ENCODE measurements at regions not wholly inside any gene's neighbourhood (a gene's known extent, or its start where the extent isn't known, plus 50 kb on each side); places are given as distances from the start of the nearest gene placed in this dataset.
"Not testable (repeated sequence)": the region's sequence is repeated elsewhere in the genome, so short reads cannot be mapped to it uniquely, and the experiment has no call there.

DNA sequence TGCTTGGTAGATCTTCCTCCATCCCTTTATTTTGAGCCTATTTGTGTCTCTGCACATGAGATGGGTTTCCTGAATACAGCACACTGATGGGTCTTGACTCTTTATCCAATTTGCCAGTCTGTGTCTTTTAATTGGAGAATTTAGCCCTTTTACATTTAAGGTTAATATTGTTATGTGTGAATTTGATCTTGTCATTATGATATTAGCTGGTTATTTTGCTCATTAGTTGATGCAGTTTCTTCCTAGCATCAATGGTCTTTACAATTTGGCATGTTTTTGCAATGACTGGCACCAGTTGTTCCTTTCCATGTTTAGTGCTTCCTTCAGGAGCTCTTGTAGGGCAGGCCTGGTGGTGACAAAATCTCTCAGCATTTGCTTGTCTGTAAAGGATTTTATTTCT, 72.4 kb downstream of the HNRNPD start:
- DNase-seq (ENCODE audit: low read depth in 2 of 2), result not testable (repeated sequence)

DNA sequence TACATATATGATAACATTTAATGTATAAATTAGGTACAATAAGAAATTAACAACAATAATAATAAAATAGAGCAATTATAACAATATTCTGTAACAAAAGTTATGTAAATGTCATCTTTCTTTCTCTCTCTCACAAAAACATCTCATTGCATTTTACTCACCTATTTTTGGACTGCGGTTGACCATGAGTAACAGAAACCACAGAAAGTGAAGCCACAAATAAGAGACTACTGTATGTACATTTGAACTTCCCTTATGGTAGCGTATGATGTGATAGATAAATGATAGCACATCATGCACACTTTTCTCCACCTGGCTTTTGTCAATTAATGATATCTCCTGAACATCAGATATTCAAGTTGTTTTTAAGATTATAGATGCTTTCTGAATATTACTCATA, 80.5 kb downstream of the HNRNPD start:
- DNase-seq (ENCODE audit: low read depth in 2 of 2), result no peak

DNA sequence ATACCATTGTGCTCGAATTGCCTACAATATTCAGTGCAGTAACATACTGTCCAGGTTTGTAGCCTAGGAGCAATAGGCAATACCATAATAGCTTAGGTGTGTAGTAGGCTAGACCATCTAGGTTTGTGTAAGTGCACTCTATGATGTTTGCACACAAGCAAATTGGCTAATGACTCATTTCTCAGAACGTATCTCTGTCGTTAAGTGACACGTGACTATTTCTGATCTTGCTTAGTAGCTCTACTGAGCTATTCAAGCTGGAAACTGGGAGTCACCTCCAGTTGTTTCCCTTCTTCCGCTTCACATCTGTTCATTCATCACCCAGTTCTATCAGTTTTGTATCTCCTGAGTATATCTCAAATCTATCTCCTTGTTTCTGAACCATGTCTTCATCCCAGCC, 86.1 kb downstream of the HNRNPD start:
- no peak for DNase-seq (ENCODE audit: low read depth in 2 of 2)

DNA sequence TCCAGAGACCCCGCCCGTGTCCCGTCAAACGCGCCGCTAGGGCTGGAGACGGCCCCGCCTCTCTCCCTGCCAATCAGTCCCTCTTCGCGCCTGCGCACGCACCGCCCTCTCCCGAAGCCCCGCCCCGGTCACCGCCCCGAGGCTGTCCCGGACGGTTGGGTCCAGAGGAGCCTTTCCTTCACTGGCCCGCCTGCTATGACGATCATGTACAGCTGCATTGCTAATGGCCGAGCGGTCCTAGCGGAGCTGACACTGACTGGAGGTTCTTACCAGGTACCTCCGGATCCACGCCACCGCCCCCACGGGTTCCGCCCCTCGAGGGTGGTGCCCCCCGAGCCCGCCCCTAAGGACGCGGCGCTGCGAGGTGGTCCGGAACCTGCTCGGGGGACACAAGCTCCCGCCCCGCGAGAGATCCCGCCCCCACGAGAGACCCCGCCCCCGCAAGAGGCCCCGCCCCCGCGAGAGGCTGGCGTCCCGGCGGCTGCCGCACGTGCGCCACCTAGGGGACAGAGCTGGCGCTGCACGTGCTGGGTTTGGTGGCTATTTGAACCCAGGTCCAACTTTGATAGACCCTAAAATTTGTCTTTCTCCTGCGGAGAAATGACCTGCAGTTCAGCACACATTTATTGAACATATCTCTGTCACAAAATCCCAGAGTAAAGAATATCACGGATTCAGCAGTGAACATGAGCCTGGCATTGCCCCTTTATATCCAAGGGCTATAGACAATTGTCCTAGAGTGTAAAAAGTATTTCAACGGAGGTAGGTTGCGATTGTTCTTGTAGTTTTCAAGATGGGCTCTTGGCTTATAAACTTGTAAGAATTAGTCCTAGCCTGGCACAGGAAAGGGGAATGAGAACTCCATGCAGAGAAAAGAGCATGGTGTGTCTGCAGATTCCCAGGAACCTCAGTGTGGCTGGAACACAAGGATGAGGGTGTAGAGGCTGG, 88.7 kb downstream of the HNRNPD start:
- DNase-seq (ENCODE audit: low read depth in 2 of 2), result peak; percentile 97 to 98

DNA sequence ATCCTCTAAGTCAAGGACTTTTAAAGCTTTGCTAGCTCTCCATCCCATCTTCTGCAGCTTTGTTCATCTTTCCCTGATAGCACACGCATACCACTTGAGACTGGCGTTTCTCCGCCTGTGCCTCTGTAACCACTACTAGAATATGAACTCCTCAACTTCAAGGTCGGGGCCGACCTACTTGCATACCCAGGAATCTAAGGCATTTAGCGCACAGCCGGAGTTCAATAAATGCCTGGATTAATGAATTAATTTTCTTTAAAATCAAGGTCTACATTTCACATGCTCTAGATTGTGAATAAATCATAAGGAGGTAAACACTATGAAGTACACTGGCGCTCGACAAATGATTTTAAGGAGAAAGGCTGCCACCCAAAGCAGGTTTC, 89.3 kb downstream of the HNRNPD start:
- no peak for DNase-seq (ENCODE audit: low read depth in 2 of 2)

DNA sequence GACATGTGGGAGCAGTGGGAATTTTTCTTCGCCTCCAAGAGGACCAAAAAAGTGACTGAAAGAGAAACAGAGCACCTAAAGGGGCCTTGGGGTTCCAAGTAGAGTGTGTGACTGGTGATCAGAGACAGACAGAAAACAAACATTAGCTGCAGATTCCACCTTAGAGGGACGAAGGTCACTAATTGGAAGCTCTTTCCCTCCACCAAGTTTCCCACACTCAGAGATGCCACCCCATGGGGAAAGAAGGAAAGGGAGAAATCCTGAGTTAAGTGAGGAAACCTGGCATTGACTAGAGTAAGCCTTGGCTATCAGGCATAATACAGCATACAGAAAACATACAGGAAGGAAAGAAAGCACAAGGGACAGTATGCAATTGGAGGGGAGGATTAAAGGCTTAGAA, 90.9 kb downstream of the HNRNPD start:
- no peak for DNase-seq (ENCODE audit: low read depth in 2 of 2)

DNA sequence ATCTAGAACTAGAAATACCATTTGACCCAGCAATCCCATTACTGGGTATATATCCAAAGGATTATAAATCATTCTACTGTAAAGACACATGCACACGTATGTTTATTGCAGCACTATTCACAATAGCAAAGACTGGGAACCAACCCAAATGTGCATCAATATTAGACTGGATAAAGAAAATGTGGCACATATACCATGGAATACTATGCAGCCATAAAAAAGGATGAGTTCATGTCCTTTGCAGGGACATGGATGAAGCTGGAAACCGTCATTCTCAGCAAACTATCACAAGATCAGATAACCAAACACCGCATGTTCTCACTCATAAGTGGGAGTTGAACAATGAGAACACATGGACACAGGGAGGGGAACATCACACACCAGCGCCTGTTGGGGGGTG, 94.2 kb downstream of the HNRNPD start:
- DNase-seq (ENCODE audit: low read depth in 2 of 2), result not testable (repeated sequence)

DNA sequence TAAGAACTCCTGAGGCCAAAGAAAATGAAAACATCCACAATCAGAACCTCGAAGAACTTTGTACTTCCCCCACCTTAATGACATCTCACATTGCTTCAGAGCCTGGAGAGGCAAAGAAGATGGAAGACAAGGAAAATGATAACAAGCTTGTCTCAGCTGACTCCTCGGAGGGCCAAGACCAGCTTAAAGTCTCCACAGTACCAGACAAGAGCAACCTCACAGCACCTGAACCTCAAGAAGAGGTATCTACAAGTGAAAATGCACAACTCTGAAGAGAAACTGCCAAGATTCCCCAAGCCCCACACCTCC, 97.5 kb downstream of the HNRNPD start:
- DNase-seq (ENCODE audit: low read depth in 2 of 2), result no peak

DNA sequence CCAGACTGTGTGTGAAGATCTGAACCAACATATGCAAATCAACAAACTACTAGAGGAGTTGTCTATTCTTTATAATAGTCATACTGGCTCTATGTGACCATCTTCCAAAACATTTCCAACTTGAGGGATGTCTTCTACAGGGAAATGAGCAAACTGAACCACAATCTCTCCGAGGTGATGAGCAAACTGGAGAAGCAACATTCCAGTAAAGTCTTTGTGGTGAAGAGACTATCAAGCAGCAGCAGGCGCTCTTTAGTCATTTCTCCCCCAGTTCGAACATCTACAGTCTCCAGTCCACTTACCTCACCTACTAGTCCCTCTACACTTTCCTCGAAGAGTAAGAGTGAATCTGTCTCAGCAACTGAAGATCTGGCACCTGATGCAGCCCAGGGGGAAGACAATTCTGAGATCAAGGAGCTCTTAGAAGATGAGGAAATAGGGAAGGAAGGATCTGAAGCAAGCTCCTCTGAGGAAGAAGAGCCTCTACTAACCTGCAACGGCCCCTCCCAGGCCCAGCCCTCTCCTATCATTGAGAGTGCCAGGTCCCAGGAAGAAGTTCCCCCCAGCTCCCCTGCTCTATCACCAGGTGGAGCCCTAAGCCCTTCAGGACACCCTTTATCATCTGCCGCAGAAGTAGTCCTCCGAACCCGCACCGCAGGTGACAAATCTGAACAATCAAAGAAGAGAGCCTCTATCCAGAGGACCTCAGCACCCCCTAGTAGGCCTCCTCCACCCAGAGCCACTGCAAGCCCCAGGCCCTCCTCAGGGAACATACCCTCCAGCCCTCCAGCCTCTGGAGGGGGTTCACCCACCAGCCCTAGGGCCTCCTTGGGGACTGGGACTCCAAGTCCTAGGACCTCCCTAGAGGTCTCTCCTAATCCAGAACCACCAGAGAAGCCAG, 98.1 kb downstream of the HNRNPD start:
- no peak for DNase-seq (ENCODE audit: low read depth in 2 of 2)

DNA sequence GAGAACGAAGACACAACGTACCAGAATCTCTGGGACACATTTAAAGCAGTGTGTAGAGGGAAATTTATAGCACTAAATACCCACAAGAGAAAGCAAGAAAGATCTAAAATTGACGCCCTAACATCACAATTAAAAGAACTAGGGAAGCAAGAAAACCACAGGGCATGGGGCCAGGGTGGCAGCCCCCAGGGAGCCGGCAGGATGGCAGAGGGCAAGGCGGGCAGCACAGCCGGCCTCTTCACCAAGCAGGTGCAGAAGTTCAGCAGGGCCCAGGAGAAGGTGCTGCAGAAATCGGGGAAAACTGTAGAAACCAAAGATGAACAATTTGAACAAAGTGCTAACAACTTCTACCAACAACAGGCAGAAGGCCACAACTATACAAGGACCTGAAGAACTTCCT, 99.1 kb downstream of the HNRNPD start:
- not testable (repeated sequence) for DNase-seq (ENCODE audit: low read depth in 2 of 2)

DNA sequence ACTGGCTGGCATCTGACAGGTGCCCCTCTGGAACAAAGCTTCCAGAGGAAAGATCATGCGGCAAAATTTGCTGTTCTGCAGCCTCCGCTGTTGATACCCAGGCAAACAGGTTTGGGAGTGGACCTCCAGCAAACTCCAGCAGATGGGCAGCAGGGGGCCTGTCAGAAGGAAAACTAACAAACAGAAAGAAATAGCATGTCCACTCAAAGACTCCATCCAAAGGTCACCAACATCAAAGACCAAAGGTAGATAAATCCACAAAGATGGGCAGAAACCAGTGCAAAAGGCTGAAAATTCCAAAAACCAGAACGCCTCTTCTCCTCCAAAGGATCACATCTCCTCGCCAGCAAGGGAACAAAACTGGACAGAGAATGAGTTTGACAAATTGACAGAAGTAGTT, 101.3 kb downstream of the HNRNPD start:
- DNase-seq (ENCODE audit: low read depth in 2 of 2), result not testable (repeated sequence)

DNA sequence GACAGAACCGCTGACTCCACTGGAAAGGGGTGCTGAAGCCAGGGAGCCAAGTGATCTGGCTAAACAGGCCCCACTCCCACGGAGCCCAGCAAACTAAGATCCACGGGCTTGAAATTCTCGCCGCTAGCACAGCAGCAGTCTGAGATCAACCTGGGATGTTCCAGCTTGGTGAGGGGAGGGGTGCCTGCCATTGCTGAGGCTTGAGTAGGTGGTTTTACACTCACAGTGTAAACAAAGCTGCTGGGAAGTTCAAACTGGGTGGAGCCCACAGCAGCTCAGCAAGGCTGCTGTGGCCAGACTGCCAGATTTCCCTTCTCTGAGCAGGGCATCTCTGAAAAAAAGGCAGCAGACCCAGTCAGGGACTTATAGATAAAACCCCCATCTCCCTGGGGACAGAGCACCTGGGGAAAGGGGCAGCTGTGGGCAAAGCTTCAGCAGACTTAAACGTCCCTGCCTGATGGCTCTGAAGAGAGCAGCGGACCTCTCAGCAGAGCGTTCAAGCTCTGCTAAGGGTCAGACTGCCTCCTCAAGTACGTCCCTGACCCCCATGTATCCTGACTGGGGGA, 101.8 kb downstream of the HNRNPD start:
- not testable (repeated sequence) for DNase-seq (ENCODE audit: low read depth in 2 of 2)

DNA sequence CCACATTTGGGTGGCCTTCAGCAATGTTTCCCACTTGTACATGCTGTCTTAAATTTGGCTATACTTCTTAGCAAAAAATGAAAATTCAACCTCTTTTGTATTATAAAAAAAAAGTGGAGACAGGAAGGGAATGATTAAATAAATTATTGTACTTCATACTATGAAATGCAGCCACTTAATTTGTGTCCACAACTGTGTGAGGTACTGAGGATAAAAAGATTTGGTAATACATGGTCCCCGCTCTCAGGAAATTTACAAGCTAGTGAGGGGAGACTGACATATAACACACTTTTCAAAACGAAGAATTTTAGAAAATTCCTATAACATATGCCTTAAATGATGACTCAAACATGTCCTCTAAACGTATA, 105.0 kb downstream of the HNRNPD start:
- no peak for DNase-seq (ENCODE audit: low read depth in 2 of 2)

DNA sequence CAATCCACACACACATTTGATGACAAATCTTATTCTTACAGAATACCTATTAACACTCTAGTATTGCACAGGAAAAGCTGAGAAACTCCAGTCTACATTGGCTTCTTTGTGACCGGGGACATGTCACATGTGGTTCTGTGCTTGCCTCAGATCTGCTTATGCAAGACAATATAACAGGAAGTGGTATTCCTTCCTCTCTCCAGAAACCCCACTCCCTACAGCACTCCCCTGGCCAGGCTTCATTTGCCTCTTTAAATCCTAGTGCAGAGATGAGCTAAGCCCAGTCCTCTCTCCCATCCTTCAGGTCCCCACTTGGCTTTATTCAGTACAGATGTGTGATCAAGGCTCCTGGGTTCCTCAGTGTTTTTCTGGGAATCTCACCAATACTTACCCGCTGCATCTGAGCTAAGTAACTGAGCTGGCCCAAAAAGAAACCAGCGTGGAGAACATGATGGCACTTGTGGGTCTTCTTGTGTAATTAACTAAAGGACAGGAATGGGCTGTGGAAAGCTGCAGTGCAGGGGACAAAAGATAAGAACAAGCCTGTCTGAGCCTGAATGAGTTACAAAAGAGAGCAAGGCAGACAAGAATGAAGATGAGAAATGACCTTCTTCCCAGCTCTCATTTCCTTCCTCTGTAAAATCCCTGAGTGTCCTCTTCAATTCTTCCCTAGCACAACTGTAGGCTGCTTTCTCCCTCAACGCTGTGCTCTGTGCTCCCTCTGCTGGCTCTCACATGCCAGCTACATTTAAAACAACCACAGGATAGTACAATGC, 105.6 kb downstream of the HNRNPD start:
- DNase-seq (ENCODE audit: low read depth in 2 of 2), result no peak

DNA sequence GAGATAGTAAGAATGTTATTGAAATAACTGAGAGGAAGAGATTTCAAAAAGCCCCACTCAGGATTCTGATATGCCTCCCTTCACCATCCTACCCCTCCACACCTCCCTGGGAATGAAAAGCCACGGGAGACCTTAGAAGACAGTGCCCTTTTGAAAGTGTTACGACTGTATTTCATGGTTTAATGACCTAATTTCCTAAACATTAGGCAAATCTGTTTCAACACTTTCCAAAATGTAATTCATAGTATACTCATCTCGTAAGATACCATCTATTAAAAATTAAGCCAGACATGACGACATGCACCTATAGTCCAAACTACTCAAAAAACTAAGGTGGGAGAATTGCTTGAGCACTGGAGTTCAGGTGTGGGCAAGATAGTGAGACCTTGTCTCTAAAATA, 106.3 kb downstream of the HNRNPD start:
- no peak for DNase-seq (ENCODE audit: low read depth in 2 of 2)

DNA sequence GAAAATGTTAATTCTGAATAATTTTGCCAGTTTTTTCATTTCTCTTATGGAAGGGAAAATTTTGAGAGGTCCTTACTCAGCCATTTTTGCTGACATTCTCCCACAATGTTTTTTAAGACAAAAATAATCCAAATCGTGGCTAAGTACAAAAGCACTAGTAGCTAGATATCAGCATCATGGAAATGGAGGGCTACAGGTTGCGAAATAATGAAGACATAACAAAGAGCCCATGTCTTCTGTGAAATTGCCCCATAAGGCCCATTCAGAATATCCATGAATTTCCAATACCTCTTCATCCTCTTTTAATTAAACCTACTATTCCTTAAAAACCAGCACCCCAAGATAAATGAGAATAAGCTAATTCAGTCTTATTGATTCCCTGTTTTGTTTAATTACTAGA, 107.4 kb downstream of the HNRNPD start:
- no peak for DNase-seq (ENCODE audit: low read depth in 2 of 2)

DNA sequence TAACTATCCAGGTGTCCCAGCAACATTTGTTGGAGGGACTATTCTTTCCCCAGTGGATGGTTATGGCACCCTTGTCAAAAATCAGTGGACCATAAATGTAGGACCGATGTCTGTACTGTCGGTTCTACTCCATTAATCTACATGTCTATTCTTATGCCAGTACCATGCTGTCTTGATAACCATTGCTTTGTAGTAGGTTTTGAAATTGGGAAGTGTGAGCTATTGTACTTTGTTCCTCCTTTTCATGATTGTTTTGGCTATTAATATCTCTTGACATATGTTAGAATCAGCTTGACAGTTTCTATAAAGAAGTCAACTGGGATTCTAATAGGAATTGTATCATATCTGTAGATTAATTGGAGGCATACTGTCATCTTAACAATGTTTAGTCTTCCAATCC, 112.7 kb downstream of the HNRNPD start:
- DNase-seq (ENCODE audit: low read depth in 2 of 2), result no peak

DNA sequence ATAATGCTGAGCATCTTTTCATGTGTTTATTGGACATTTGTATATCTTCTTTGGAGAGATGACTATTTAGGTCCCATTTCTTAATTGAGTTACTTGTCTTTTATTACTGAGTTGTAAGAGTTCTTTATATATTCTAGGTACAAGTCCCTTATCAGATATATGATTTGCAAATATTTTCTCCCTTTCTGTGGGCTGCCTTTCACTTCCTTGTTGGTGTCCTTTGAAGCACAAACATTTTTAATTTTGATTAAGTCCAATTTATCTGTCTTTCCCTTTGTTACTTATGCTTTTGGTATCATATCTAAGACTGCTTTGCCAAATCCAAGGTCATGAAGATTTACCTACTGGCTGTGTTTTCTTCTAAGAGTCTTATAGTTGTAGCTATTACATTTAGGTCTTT, 113.2 kb downstream of the HNRNPD start:
- DNase-seq (ENCODE audit: low read depth in 2 of 2), result no peak

DNA sequence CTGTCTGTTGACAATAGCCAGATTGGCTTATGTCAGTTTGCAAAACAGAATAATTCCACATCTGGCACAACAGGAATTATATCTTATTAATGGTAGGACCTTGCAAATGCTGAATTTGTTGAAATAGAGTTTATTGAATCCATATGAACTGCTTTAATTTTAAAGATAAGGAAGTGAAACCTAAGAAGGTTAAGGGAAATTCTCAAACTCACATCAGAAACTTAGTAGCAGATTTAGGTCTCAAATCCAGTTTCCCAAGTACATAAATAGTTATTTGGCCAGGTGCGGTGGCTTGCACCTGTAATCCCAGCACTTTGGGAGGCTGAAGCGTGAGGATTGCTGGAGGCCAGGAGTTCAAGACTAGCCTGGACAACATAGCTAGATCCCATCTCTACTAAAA, 117.1 kb downstream of the HNRNPD start:
- DNase-seq (ENCODE audit: low read depth in 2 of 2), result no peak

DNA sequence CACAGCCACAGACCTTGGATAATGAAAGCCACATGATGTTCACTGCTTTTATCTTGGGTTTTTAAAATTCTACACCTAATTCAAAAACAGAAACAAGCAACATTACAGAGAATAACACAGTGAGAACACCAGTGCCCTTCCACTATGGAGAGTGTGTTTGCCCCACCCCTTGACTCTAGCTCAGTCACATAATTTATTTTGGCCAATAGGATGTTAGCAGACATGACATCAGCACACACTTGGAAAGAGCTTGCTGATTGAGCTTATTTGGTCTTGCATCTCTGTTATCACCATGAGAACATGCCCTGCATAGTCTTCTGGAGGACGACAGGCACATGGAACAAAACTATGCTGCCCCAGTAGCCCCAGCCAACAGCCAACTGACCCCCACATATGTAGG, 118.1 kb downstream of the HNRNPD start:
- no peak for DNase-seq (ENCODE audit: low read depth in 2 of 2)

DNA sequence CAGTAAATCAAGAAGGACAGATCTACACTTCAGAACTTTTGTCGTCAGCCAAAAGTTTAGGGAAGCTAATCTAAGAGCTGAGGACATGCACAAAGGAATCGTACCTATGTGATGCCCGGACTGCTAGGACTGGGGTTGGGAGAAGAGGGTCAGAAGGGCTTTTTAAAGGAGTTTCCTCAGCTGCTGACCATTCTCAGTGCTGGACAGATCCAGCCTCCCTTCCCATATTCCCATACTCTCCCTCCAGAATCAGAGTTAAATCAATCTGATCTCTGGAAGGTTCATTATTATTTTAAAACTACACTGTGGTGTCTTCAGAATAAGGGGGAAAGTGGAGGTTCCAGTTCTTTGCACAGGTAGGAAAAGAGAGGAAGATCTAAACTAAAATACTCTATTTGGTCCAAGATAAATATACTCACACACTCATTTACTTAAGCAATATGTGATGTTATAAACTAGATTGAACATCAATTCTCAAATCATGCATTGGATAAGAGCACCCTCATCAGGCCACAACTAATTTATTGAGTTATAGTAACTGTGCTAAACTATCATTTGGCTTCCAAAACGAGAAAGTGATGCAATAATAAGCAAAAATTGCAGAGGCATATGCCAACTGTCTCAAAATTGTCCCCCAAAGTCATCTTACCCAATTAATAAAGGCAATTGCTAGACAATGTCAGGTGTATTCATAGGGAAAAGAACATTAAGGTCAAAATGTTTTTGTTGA, 124.7 kb downstream of the HNRNPD start:
- DNase-seq (ENCODE audit: low read depth in 2 of 2), result no peak

Data from stimulated activated CD8-positive, alpha-beta memory T cell treated with anti-CD3 and anti-CD28 coated beads, Interleukin-15, amount 100 ng/mL, for 4 hours (primary cell).